Activated naive CD8-positive, alpha-beta T cell treated with anti-CD3 and anti-CD28 coated beads, Interleukin-2, amount 10 ng/mL, durations not matched to agents 7 days and 5 days (primary cell): ENCODE measurements at regions not wholly inside any gene's neighbourhood (a gene's known extent, or its start where the extent isn't known, plus 50 kb on each side); places are given as distances from the start of the nearest gene placed in this dataset.
"Not testable (repeated sequence)": the region's sequence is repeated elsewhere in the genome, so short reads cannot be mapped to it uniquely, and the experiment has no call there.

Experiments used
- ATAC-seq: fragments of 150-1000 bp; cut with Tn5 transposase; one replicate; pipeline ENCODE4 v1.10.0; 2021; ENCODE audit warnings: low read depth, moderate library complexity
- POLR2A ChIA-PET: fragments of 350-600 bp; sonication (Branson Sonifier 250); formaldehyde crosslinking; loops from one replicate; lab custom pipeline; 2021; ENCODE audit warnings: antibody characterized with exemption; lab: Charles Lee
- DNase-seq: peaks from one replicate; pipeline ENCODE4 v3.0.0; 2021
- H3K27ac Mint-ChIP-seq: one replicate; pipeline ENCODE4 v1.8.0; 2022; ENCODE audit warnings: mild to moderate bottlenecking, mixed read lengths
- H3K27me3 Mint-ChIP-seq: one replicate; pipeline ENCODE4 v1.8.0; 2022; ENCODE audit warnings: mild to moderate bottlenecking, moderate library complexity, mixed read lengths
- H3K36me3 Mint-ChIP-seq: one replicate; pipeline ENCODE4 v1.8.0; 2021; ENCODE audit warnings: mild to moderate bottlenecking, mixed read lengths
- H3K4me1 Mint-ChIP-seq: one replicate; pipeline ENCODE4 v1.8.0; 2021; ENCODE audit warnings: mixed read lengths
- H3K4me3 Mint-ChIP-seq: one replicate; pipeline ENCODE4 v1.8.0; 2022; ENCODE audit warnings: mild to moderate bottlenecking, moderate library complexity, mixed read lengths
- H3K9me3 Mint-ChIP-seq: one replicate; pipeline ENCODE4 v1.8.0; 2021; ENCODE audit warnings: mixed read lengths

DNA sequence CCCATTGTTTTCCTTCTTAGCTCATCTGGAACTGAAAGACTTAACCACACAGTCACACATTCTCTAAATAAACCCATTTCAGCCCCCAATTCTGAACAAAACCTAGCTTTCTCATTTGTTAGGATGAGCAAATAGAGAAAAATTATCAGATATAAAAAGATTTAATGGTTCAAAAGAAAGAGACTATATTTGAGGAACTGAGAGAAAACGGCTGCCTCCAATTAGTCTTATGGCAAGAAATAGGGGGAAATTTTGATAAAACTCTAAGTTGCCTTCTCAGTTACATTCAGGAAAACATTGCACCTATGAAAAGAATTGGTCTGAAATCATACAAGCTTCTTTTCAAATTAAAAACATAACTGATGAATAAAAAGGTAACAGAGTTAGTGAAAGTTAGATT lies 63.7 kb upstream of the ALDH1B1 start:
- POLR2A ChIA-PET: no interaction called here
- Mint-ChIP-seq H3K4me1 (no peaks in the 10 kb centered on the region), H3K36me3 (no peaks in the 10 kb centered on the region), H3K27me3 (peaks cover 4% of the 10 kb centered on the region), H3K9me3 (no peaks in the 10 kb centered on the region), H3K4me3 (no peak overlapping the region), H3K27ac (no peak overlapping the region)
- DNase-seq (no peak), ATAC-seq (no peak)

DNA sequence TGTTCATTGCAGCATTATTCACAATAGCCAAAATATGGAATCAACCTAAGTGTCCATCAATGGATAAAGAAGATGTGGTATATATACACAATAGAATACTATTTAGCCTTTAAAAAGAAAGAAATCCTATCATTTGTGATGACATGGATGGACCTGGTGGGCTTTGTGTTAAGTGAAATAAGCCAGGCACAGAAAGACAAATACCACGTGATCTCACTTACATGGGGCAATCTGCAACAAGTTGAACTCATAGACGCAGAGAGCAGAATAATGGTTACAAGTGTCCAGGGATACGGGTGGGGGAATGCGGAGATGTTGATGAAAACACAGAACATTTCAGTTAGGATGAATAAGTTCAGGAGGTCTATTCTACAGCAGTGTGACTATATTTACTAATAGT lies 66.4 kb upstream of the ALDH1B1 start:
- H3K4me1 Mint-ChIP-seq: no peaks in the 10 kb centered on the region
- H3K27ac Mint-ChIP-seq: no peak overlapping the region
- H3K36me3 Mint-ChIP-seq: no peaks in the 10 kb centered on the region
- no peaks in the 10 kb centered on the region for H3K9me3 Mint-ChIP-seq
- H3K4me3 Mint-ChIP-seq: no peak overlapping the region
- no peak for DNase-seq
- ATAC-seq: no peak
- H3K27me3 Mint-ChIP-seq: peaks cover 7% of the 10 kb centered on the region
- POLR2A ChIA-PET: no interaction called here

DNA sequence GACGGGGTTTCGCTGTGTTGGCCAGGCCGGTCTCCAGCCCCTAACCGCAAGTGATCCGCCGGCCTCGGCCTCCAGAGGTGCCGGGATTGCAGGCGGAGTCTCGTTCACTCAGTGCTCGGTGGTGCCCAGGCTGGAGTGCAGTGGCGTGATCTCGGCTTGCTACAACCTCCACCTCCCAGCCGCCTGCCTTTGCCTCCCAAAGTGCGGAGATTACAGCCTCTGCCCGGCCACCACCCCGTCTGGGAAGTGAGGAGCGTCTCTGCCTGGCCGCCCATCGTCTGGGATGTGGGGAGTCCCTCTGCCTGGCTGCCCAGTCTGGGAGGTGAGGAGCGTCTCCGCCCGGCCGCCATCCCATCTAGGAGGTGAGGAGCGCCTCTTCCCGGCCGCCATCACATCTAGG lies 68.3 kb upstream of the ALDH1B1 start:
- H3K4me3 Mint-ChIP-seq, H3K36me3 Mint-ChIP-seq, ATAC-seq, H3K4me1 Mint-ChIP-seq, H3K9me3 Mint-ChIP-seq, DNase-seq, H3K27ac Mint-ChIP-seq, POLR2A ChIA-PET: not testable (repeated sequence)
- H3K27me3 Mint-ChIP-seq: peaks cover 13% of the 10 kb centered on the region

DNA sequence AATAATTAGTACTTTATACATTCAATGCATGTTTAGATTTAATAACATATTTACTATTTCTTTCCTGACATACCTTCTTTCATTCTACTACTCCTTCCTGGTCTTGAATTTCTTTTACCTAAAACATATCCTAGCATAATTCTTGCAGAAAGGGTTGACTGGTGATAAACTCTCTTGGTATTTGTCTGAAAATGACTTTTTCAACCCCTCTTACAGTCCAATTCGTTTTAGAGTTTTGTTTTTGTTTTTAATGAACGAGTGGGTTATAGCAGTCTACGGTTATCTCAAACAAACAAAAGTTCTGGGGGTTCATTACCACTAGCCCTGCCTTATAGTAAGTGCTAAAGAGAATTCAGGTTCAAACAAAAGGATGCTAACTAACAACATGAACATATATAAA lies 69.6 kb upstream of the ALDH1B1 start:
- no peaks in the 10 kb centered on the region for H3K9me3 Mint-ChIP-seq
- no peak overlapping the region for H3K27ac Mint-ChIP-seq
- DNase-seq (no peak), ATAC-seq (no peak)
- H3K4me1 Mint-ChIP-seq: no peaks in the 10 kb centered on the region
- peaks cover 13% of the 10 kb centered on the region for H3K27me3 Mint-ChIP-seq
- no peaks in the 10 kb centered on the region for H3K36me3 Mint-ChIP-seq
- POLR2A ChIA-PET: no interaction called here
- no peak overlapping the region for H3K4me3 Mint-ChIP-seq

DNA sequence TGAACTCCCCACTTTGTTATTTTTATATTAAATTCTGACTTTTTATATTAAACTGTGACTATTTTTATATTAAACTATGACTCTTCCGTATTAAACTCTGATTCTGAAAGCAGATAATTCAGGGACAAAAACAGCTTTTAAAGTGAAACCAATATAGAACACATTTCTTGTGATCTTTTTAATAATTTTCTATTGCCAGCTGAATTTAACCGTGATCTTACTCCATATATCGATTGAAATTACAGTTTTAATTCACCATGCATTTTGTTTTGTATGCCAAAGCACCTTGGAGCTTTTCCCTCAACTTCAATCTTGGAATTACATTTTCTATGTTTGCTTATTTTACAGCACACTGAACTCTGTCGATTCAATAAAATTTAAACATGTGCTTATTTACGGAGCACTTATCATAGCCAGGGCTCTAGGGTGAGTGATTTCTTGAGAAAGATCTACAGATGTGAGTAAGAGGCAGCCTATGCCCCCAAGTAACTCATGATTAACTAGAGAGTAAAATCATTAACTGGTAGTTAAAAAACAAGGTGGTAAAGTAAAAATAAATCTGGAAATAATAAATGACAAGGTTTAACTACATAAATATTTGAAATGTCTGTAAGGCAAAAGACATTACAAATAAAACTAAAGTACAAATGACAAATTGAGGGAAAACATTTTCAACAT lies 72.9 kb upstream of the ALDH1B1 start:
- no peaks in the 10 kb centered on the region for H3K9me3 Mint-ChIP-seq
- no peak overlapping the region for H3K4me3 Mint-ChIP-seq
- no peak for DNase-seq
- POLR2A ChIA-PET: no interaction called here
- ATAC-seq: no peak
- H3K27me3 Mint-ChIP-seq: peaks cover 10% of the 10 kb centered on the region
- no peaks in the 10 kb centered on the region for H3K4me1 Mint-ChIP-seq
- no peaks in the 10 kb centered on the region for H3K36me3 Mint-ChIP-seq
- H3K27ac Mint-ChIP-seq: no peak overlapping the region

- H3K4me1 Mint-ChIP-seq: no peaks in the 10 kb centered on the region
- H3K27me3 Mint-ChIP-seq: peaks cover 10% of the 10 kb centered on the region
- POLR2A ChIA-PET: no interaction called here
- H3K9me3 Mint-ChIP-seq: no peaks in the 10 kb centered on the region
- ATAC-seq (no peak), DNase-seq (no peak)
- H3K27ac Mint-ChIP-seq: no peak overlapping the region
- H3K4me3 Mint-ChIP-seq: no peak overlapping the region
- H3K36me3 Mint-ChIP-seq: no peaks in the 10 kb centered on the region
These were observed 73.6 kb upstream of the ALDH1B1 start for GRCh38 chr9:38318759-38319495.

- DNase-seq (no peak), ATAC-seq (no peak)
- H3K36me3 Mint-ChIP-seq: no peaks in the 10 kb centered on the region
- H3K27ac Mint-ChIP-seq: no peak overlapping the region
- POLR2A ChIA-PET: no interaction called here
- peaks cover 10% of the 10 kb centered on the region for H3K27me3 Mint-ChIP-seq
- H3K4me1 Mint-ChIP-seq: no peaks in the 10 kb centered on the region
- H3K9me3 Mint-ChIP-seq: no peaks in the 10 kb centered on the region
- no peak overlapping the region for H3K4me3 Mint-ChIP-seq
These were observed 76.2 kb upstream of the ALDH1B1 start for GRCh38 chr9:38316166-38316780.

DNA sequence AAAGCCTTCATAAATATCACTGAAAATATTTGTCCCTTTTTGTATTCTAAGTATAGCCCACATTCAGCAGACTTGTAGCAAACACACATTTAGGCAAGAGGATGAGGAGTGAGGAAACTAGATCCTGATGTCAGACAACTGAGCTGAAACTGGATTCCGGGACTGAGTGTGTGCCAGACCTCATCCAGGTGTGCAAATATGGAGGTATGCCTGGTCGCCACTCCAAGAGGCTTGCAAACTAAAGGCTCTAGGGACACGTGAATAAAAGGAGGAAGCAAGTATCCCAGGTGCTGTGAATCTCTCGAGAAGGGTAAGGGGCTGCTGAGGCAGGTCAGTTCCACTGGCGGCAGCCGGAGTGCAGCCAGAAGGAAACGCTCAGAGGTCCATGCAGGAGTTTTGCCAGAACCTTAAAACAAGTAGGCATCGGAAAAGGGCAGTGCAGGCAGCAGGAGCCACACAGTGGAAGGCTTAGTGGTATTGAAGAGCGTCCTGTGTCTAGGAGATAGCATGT lies 77.4 kb upstream of the ALDH1B1 start:
- no peak for DNase-seq
- H3K36me3 Mint-ChIP-seq: no peaks in the 10 kb centered on the region
- no peak for ATAC-seq
- POLR2A ChIA-PET: no interaction called here
- no peaks in the 10 kb centered on the region for H3K4me1 Mint-ChIP-seq
- no peaks in the 10 kb centered on the region for H3K9me3 Mint-ChIP-seq
- peaks cover 7% of the 10 kb centered on the region for H3K27me3 Mint-ChIP-seq
- no peak overlapping the region for H3K27ac Mint-ChIP-seq
- no peak overlapping the region for H3K4me3 Mint-ChIP-seq

- H3K9me3 Mint-ChIP-seq: no peaks in the 10 kb centered on the region
- H3K27me3 Mint-ChIP-seq: peaks cover 7% of the 10 kb centered on the region
- no peak for ATAC-seq
- DNase-seq: no peak
- no peaks in the 10 kb centered on the region for H3K4me1 Mint-ChIP-seq
- no peak overlapping the region for H3K4me3 Mint-ChIP-seq
- no peak overlapping the region for H3K27ac Mint-ChIP-seq
- no peaks in the 10 kb centered on the region for H3K36me3 Mint-ChIP-seq
- POLR2A ChIA-PET: no interaction called here
These were observed 79.1 kb upstream of the ALDH1B1 start for GRCh38 chr9:38313421-38313820.

DNA sequence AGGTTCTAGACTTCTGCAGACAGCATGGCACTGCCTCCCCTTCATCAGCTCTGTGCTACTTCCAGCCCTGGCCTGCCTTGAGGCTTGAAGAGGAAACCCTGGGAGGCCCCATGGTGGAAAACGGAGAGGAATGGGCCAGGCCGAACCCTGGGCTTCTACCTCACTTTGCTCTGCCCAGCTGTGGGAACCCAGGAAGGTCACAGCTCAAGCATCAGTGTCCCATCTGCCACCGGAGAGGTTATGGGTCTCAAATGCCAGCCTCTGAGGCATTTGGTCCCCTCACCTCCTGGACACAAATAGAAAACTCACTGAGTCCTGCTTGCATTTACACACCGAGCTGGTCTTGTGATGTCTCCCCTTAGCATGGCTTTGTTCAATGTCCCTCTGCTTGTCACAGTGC lies 80.1 kb upstream of the ALDH1B1 start:
- Mint-ChIP-seq H3K27me3 (peaks cover 7% of the 10 kb centered on the region), H3K4me1 (no peaks in the 10 kb centered on the region), H3K4me3 (no peak overlapping the region), H3K9me3 (no peaks in the 10 kb centered on the region), H3K36me3 (no peaks in the 10 kb centered on the region), H3K27ac (no peak overlapping the region)
- ATAC-seq: no peak
- no peak for DNase-seq
- POLR2A ChIA-PET: no interaction called here

- H3K36me3 Mint-ChIP-seq: no peaks in the 10 kb centered on the region
These were observed 80.9 kb upstream of the ALDH1B1 start for GRCh38 chr9:38311382-38312270.

DNA sequence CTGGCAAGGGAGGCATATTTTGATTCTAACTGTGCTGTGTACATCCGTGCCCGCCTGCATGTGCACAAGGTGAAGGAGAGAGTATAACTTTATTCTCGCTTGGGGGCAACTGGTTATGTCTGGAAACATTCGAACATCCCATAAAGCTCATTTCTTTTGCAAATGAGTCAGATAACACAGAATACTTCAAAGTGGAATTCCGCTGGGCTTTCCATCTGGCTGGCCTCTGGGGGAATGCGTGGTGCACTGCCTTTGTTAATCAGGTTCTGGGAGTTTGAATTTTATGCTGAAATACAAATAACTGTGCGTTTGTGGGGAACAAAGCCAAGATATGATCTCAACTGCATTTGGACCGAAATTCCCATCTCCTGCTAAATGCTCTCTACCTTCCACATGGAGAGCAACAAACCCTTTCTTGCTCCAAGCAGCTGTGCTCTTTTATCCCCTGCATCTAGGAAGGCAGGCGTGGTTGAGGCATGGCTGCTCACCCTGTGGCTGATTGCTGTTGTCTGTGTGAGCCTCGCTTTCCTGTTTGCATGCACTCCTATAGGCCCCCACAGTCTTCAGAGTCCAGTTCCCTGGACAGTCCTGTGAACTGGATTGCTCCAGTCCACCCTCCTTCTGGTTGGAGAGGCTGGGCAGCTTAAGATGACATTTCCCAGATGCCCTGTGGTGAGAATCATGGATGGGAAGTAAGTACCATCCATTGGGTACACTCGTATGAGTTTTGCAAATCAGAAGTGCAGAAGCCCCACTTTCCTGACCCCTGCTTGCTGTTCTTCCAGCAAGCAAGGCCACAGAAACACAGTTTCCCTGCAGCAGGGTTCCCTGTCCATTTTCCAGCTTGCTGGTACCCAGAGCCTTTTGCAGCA lies 82.9 kb upstream of the ALDH1B1 start:
- Mint-ChIP-seq H3K4me1 (no peaks in the 10 kb centered on the region), H3K27me3 (peaks cover 7% of the 10 kb centered on the region), H3K27ac (no peak overlapping the region), H3K36me3 (no peaks in the 10 kb centered on the region), H3K4me3 (no peak overlapping the region), H3K9me3 (no peaks in the 10 kb centered on the region)
- no peak for DNase-seq
- ATAC-seq: no peak
- POLR2A ChIA-PET: no interaction called here

More at GRCh38 chr9:38311382-38312270, 80.9 kb upstream of the ALDH1B1 start:
- POLR2A ChIA-PET: no interaction called here
- Mint-ChIP-seq H3K4me3 (no peak overlapping the region), H3K27ac (no peak overlapping the region), H3K9me3 (no peaks in the 10 kb centered on the region), H3K4me1 (no peaks in the 10 kb centered on the region), H3K27me3 (peaks cover 7% of the 10 kb centered on the region)
- no peak for DNase-seq
- no peak for ATAC-seq
